Adrenal gland (tissue), 5 donors: ENCODE measurements at regions not wholly inside any gene's neighbourhood (a gene's known extent, or its start where the extent isn't known, plus 50 kb on each side); places are given as distances from the start of the nearest gene placed in this dataset.

Experiments
- POLR2A ChIP-seq, 2 donors: fragments of 450-650 bp; IDR thresholded peaks; one replicate each; pipeline ENCODE4 v1.6.1; 2017; ENCODE audit warnings: antibody characterized with exemption in 2 of 2, mild to moderate bottlenecking in 2 of 2, moderate library complexity in 1 of 2
- TF ChIP-seq, protein P1 (sequence below), 6 experiments: fragments of 450-650 bp in 4 of 6; fragments of 200-600 bp in 2 of 6; sonication (generic) in 1 of 6; IDR thresholded peaks; 1 replicate in 5 of 6; 2 replicates in 1 of 6; pipeline versions ENCODE4 v1.5.1 to v1.8.0; 2016 to 2021; ENCODE audit warnings: antibody characterized with exemption in 6 of 6, mild to moderate bottlenecking in 2 of 6, moderate library complexity in 1 of 6
- donor health status: DM: no; HTN: no; CAD: no.

DNA sequence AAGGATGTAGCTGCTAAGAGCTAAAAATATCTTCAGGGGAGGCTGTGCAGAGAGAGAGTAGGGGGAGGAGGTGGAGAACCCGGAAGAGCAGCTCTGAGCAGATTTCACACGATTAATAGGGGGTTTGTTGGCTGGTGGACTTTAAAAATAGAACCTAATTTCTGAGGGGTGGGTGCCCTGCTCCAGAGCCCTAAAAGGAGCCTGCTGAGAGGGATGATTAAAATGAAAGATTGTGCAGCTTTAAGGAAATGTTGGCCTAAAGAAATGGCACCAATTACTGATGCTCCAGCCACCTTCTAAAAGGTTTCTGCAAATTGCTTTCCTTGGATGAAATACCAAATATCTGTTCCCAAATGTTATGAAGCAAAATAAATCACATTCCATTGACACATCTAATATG lies 202.8 kb upstream of the BTBD3 start:
- TF ChIP-seq, protein P1, sequence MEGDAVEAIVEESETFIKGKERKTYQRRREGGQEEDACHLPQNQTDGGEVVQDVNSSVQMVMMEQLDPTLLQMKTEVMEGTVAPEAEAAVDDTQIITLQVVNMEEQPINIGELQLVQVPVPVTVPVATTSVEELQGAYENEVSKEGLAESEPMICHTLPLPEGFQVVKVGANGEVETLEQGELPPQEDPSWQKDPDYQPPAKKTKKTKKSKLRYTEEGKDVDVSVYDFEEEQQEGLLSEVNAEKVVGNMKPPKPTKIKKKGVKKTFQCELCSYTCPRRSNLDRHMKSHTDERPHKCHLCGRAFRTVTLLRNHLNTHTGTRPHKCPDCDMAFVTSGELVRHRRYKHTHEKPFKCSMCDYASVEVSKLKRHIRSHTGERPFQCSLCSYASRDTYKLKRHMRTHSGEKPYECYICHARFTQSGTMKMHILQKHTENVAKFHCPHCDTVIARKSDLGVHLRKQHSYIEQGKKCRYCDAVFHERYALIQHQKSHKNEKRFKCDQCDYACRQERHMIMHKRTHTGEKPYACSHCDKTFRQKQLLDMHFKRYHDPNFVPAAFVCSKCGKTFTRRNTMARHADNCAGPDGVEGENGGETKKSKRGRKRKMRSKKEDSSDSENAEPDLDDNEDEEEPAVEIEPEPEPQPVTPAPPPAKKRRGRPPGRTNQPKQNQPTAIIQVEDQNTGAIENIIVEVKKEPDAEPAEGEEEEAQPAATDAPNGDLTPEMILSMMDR (IDR thresholded peaks at IDR 0.05), result no peak
- no peak for TF ChIP-seq POLR2A (IDR thresholded peaks at IDR 0.05)
